K562 (cell line): ENCODE measurements at regions not wholly inside any gene's neighbourhood (a gene's known extent, or its start where the extent isn't known, plus 50 kb on each side); places are given as distances from the start of the nearest gene placed in this dataset.

Experiments used
- ATAC-seq: fragments of 200-7000 bp; cut with Tn5 transposase; 3 replicates; pipeline ENCODE4 v1.9.1; 2020; ENCODE audit warnings: moderate library complexity
- BruUV-seq: library from RNA; stranded (reverse); fragments of 400-500 nt; replicated peaks from 2 replicates; lab custom pipeline; 2021; lab: Mats Ljungman, UMichigan
- CTCF ChIA-PET: fragments of 300-600 bp; formaldehyde crosslinking; extraction: SDS; loops from one replicate; lab custom pipeline; 2021; ENCODE audit warnings: low intra/inter-chr PET ratio; lab: Yijun Ruan, JAX
- POLR2A ChIA-PET: fragments of 300-600, 350-650 bp; sonication (Branson Sonifier 250); formaldehyde crosslinking; extraction: SDS; loops from one replicate; lab custom pipeline; 2021; ENCODE audit warnings: antibody characterized with exemption, inconsistent platforms; lab: Yijun Ruan, JAX
- DNase-seq, 4 experiments: peaks; one replicate each; pipeline versions ENCODE4 v3.0.0 to v3.0.0-alpha.2; 2011 to 2018; ENCODE audit warnings: low spot score in 3 of 4, mixed read lengths in 3 of 4; ENCODE audit errors: extremely low read depth in 1 of 4
- FAIRE-seq: peaks from 2 replicates; lab custom pipeline; 2011; peaks lifted over from hg19 to GRCh38; lab: Jason Lieb, UNC
- H2AFZ ChIP-seq: 2 replicates; pipeline ENCODE4 v1.6.0; 2011; ENCODE audit warnings: low read depth, low read length, control low read depth, inconsistent platforms
- H3K27ac ChIP-seq: fragments of 200-600 bp; 3 replicates; pipeline ENCODE4 v1.8.0; 2011; ENCODE audit warnings: low read depth, mild to moderate bottlenecking, control low read depth, inconsistent platforms, low read length, moderate library complexity, mixed read lengths; ENCODE audit errors: extremely low read depth
- H3K27me3 ChIP-seq, 2 experiments: fragments of 300-600 bp in 1 of 2; 2 replicates in 1 of 2; 3 replicates in 1 of 2; pipeline versions ENCODE4 v1.6.0 to v1.8.0; 2011; ENCODE audit warnings: inconsistent platforms in 2 of 2, low read length in 2 of 2, mild to moderate bottlenecking in 1 of 2, mixed read lengths in 1 of 2, moderate library complexity in 1 of 2; ENCODE audit not compliant: control insufficient read depth in 2 of 2, insufficient read depth in 2 of 2
- H3K36me3 ChIP-seq: fragments of 300-600 bp; 3 replicates; pipeline ENCODE4 v1.8.0; 2011; ENCODE audit warnings: mild to moderate bottlenecking, low read length, inconsistent platforms; ENCODE audit not compliant: control insufficient read depth, insufficient read depth
- H3K4me1 ChIP-seq, 2 experiments: fragments of 200-600 bp in 1 of 2; replicated peaks in 1 of 2; 2 replicates in 1 of 2; 3 replicates in 1 of 2; pipeline versions ENCODE4 v1.5.1 to v1.8.0; 2011; ENCODE audit warnings: inconsistent platforms in 2 of 2, low read length in 2 of 2, mild to moderate bottlenecking in 1 of 2, mixed read lengths in 1 of 2, moderate library complexity in 1 of 2; ENCODE audit not compliant: control insufficient read depth in 2 of 2, insufficient read depth in 2 of 2
- H3K4me2 ChIP-seq: 2 replicates; pipeline ENCODE4 v1.6.1; 2011; ENCODE audit warnings: low read length, control low read depth, inconsistent platforms, mixed read lengths; ENCODE audit not compliant: insufficient read depth
- H3K4me3 ChIP-seq: fragments of 200-600 bp; sonication (generic), shearing (Covaris generic); 2 replicates; pipeline ENCODE4 v1.5.1; 2016; ENCODE audit warnings: control low read depth, inconsistent platforms
- H3K79me2 ChIP-seq: fragments of 200-600 bp; 3 replicates; pipeline ENCODE4 v1.8.0; 2011; ENCODE audit warnings: low read length, inconsistent platforms; ENCODE audit not compliant: control insufficient read depth, insufficient read depth
- H3K9ac ChIP-seq, 2 experiments: 2 replicates each; pipeline versions ENCODE4 v1.6.0 to v1.6.1; 2011; ENCODE audit warnings: low read depth in 2 of 2, low read length in 2 of 2, control low read depth in 1 of 2, inconsistent platforms in 1 of 2, mild to moderate bottlenecking in 1 of 2, mixed read lengths in 1 of 2; ENCODE audit not compliant: insufficient read depth in 1 of 2
- H3K9me1 ChIP-seq: one replicate; pipeline ENCODE4 v1.6.0; 2011; ENCODE audit warnings: inconsistent platforms, mild to moderate bottlenecking, low read length, moderate library complexity; ENCODE audit not compliant: control insufficient read depth, insufficient read depth
- H3K9me3 ChIP-seq: replicated peaks from 2 replicates; pipeline ENCODE4 v1.5.1; 2011; ENCODE audit warnings: low read depth, low read length, inconsistent platforms; ENCODE audit not compliant: control insufficient read depth, insufficient read depth
- H4K20me1 ChIP-seq: replicated peaks from 2 replicates; pipeline ENCODE4 v1.6.1; 2011; ENCODE audit warnings: low read length, inconsistent platforms, mixed read lengths; ENCODE audit not compliant: control insufficient read depth, insufficient read depth
- BCOR ChIP-seq: fragments of 450-650 bp; IDR thresholded peaks from 2 replicates; pipeline ENCODE4 v1.6.1; 2016
- CAMTA2 ChIP-seq: fragments of 250-450 bp; sonication (Bioruptor Pico); conservative IDR thresholded peaks from 2 replicates; pipeline ENCODE4 v1.5.1; 2022
- CEBPG ChIP-seq, 3 experiments: fragments of 200-800 bp in 1 of 3; sonication (Bioruptor generic) in 1 of 3; sonication (generic) in 1 of 3; formaldehyde crosslinking in 1 of 3; IDR thresholded peaks in 2 of 3; conservative IDR thresholded peaks in 1 of 3; 2 replicates each; pipeline versions ENCODE4 v1.6.1 to v1.8.0; 2016 to 2022; ENCODE audit warnings: missing compliant biosample characterization in 2 of 3, missing genetic modification characterization in 2 of 3, mild to moderate bottlenecking in 1 of 3, missing genetic modification reagents in 1 of 3
- CHD1 ChIP-seq: fragments of 200-600 bp; sonication (generic); IDR thresholded peaks from one replicate; pipeline ENCODE4 v1.6.1; 2012; ENCODE audit warnings: mild to moderate bottlenecking, moderate library complexity, low read length, inconsistent platforms
- MAX ChIP-seq: sonication (generic); formaldehyde crosslinking; IDR thresholded peaks from 2 replicates; pipeline ENCODE4 v1.9.0; 2022; ENCODE audit warnings: mild to moderate bottlenecking, missing genetic modification reagents
- ZBTB26 ChIP-seq: fragments of 450-650 bp; formaldehyde crosslinking; IDR thresholded peaks from 2 replicates; pipeline ENCODE4 v1.4.0; 2022; ENCODE audit warnings: missing genetic modification characterization
- ZNF277 ChIP-seq: fragments of 250-450 bp; sonication (Bioruptor Pico); IDR thresholded peaks from 2 replicates; pipeline ENCODE4 v1.8.0; 2022; ENCODE audit warnings: inconsistent platforms, mild to moderate bottlenecking, moderate library complexity, borderline replicate concordance
- WGBS: fragments of 100-300 bp; shearing (Covaris generic); methylation state at CpG from one replicate; pipeline ENCODE4 v1.1.6; 2016; ENCODE audit warnings: low coverage, mixed read lengths; ENCODE audit not compliant: insufficient coverage; ENCODE audit errors: missing lambda C conversion rate; 5-methylcytosine and 5-hydroxymethylcytosine counted together
- in situ Hi-C: fragments of 300-500 bp; cut with MboI; formaldehyde crosslinking; loops from 4 replicates; pipeline ENCODE4 v1.15.0; 2018; ENCODE audit warnings: inconsistent platforms, mixed read lengths
- intact Hi-C: fragments of 100-400 bp; cut with micrococcal nuclease; formaldehyde crosslinking; loops from 2 replicates; pipeline ENCODE4 v1.14.2; 2022

GRCh38 chr13:76725896-76726295 is 160.3 kb downstream of the KCTD12 start:
- no peak overlapping the region for H3K4me3 ChIP-seq
- H2AFZ ChIP-seq: no peak overlapping the region
- POLR2A ChIA-PET: no interaction called here
- in situ Hi-C loops: no loop called here
- H3K9ac ChIP-seq: no peak overlapping the region
- no peak for DNase-seq
- H3K27me3 ChIP-seq: no peaks in the 10 kb centered on the region
- 10% methylated on average over 1 of the region's 1 CpG for WGBS
- H4K20me1 ChIP-seq: no peaks in the 10 kb centered on the region
- no peaks in the 10 kb centered on the region for H3K9me1 ChIP-seq
- H3K4me2 ChIP-seq: no peak overlapping the region
- no peaks in the 10 kb centered on the region for H3K4me1 ChIP-seq
- H3K9me3 ChIP-seq: no peaks in the 10 kb centered on the region
- no peak for FAIRE-seq
- CTCF ChIA-PET: no interaction called here
- TF ChIP-seq CHD1 (no peak), ZBTB26 (CRISPR knock-in tag) (no peak), ZNF277 (CRISPR knock-in tag) (no peak), CEBPG (CRISPR knock-in tag; IDR thresholded peaks at IDR 0.05) (no peak), CEBPG (tag; conservative IDR thresholded peaks at IDR 0.05 in 1 of 2, IDR thresholded peaks at IDR 0.05 in 1 of 2) (no peak), CAMTA2 (CRISPR knock-in tag) (no peak), BCOR (no peak), MAX (CRISPR knock-in tag) (no peak)
- TF ChIP-seq, all 486 proteins: peak for 0
- intact Hi-C loops: no loop called here
- ATAC-seq: no peak
- H3K36me3 ChIP-seq: no peaks in the 10 kb centered on the region
- no TSS peak for BruUV-seq
- no peak overlapping the region for H3K27ac ChIP-seq
- H3K79me2 ChIP-seq: no peaks in the 10 kb centered on the region
